Immature natural killer cell (primary cell): ENCODE measurements at regions not wholly inside any gene's neighbourhood (a gene's known extent, or its start where the extent isn't known, plus 50 kb on each side); places are given as distances from the start of the nearest gene placed in this dataset.

Experiments used
- DNase-seq, 3 donors: peaks; one replicate each; pipeline ENCODE4 v3.0.0; 2022; ENCODE audit warnings: mixed read lengths in 1 of 3
- H3K27ac Mint-ChIP-seq, 6 donors: one replicate each; pipeline ENCODE4 v1.8.0; 2020; ENCODE audit warnings: mixed read lengths in 6 of 6, mild to moderate bottlenecking in 5 of 6, inconsistent platforms in 4 of 6, moderate library complexity in 3 of 6
- H3K27me3 Mint-ChIP-seq, 3 donors: one replicate each; pipeline ENCODE4 v1.8.0; 2020 to 2021; ENCODE audit warnings: low read depth in 3 of 3, mild to moderate bottlenecking in 3 of 3, mixed read lengths in 3 of 3, moderate library complexity in 3 of 3, inconsistent platforms in 1 of 3
- H3K36me3 Mint-ChIP-seq, 3 donors: one replicate each; pipeline ENCODE4 v1.8.0; 2020; ENCODE audit warnings: mixed read lengths in 3 of 3, inconsistent platforms in 2 of 3, mild to moderate bottlenecking in 2 of 3
- H3K4me1 Mint-ChIP-seq, 2 donors: one replicate each; pipeline ENCODE4 v1.8.0; 2020; ENCODE audit warnings: inconsistent platforms in 2 of 2, mild to moderate bottlenecking in 2 of 2, mixed read lengths in 2 of 2, moderate library complexity in 1 of 2
- H3K4me3 Mint-ChIP-seq, 5 donors: one replicate each; pipeline ENCODE4 v1.8.0; 2020; ENCODE audit warnings: mild to moderate bottlenecking in 5 of 5, mixed read lengths in 5 of 5, inconsistent platforms in 3 of 5, moderate library complexity in 3 of 5
- H3K9me3 Mint-ChIP-seq, 6 donors: one replicate each; pipeline ENCODE4 v1.8.0; 2020; ENCODE audit warnings: mild to moderate bottlenecking in 6 of 6, mixed read lengths in 6 of 6, inconsistent platforms in 4 of 6, moderate library complexity in 3 of 6

DNA sequence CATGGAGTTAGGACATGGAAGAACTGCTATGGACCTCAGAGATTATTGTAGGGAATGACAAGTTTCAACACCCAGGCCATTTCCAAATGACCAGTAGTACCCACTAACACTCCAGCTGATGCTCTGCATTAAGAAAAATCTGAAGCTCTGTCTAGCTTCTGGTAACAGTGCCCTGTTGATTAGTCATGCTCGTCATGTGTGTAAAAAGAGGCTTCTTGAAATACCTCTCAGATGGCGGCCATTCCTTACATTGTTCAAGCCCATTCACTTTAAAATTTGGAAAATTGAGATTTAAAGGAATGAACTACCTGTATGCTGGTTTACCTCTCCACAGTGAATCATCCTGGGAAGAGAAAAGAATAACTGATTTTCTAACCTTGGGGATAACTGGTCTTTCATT, 527.9 kb upstream of the ARGLU1 start:
- no peaks in the 10 kb centered on the region for H3K4me1 Mint-ChIP-seq
- peaks cover 0 to 12% (median 5%) of the 10 kb centered on the region in 6 donors for H3K9me3 Mint-ChIP-seq
- no peak overlapping the region for H3K4me3 Mint-ChIP-seq
- DNase-seq, result no peak
- H3K27ac Mint-ChIP-seq, result no peak overlapping the region
- no peaks in the 10 kb centered on the region for H3K27me3 Mint-ChIP-seq
- no peaks in the 10 kb centered on the region for H3K36me3 Mint-ChIP-seq

DNA sequence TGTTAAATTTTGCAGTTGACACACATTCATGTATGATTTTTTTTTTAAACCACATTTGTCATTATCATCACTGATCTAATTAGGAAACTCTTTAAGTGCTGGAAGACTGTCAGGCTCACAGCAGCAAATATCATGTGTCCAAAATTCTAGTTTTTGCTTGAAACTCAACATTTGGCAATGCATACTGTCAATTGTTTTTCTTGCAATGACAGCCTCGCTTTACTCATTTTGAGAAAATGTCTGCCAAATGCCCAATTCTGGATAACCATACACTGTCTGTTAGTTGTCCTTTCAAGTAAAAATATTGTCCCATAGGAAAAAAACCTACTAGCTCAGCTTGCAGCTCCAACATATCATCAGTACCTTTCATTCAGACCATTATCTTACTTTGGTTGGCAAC, 523.9 kb upstream of the ARGLU1 start:
- H3K27ac Mint-ChIP-seq, result no peak overlapping the region
- H3K27me3 Mint-ChIP-seq, result no peaks in the 10 kb centered on the region
- peaks cover 0 to 6% (median under 1%) of the 10 kb centered on the region in 6 donors for H3K9me3 Mint-ChIP-seq
- H3K4me3 Mint-ChIP-seq, result no peak overlapping the region
- no peaks in the 10 kb centered on the region for H3K4me1 Mint-ChIP-seq
- H3K36me3 Mint-ChIP-seq, result no peaks in the 10 kb centered on the region
- DNase-seq, result no peak

DNA sequence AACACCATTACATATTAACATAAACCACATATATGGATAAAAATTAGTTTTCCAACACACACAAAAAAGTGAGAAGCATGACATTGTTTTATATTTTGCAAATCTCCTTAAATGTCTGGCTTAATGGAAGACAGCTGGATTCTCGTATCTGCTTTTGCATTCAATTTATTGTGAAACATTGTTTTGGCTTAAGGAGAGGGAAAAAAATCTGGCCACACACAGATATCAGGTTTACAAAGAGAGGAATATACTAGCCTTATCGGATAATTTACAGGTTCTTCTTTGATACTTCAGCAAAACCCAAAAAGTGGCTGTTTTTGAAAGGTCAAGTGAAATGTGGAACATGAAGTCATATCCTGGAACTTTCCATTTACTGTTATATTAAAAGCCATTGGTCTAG, 523.5 kb upstream of the ARGLU1 start:
- no peaks in the 10 kb centered on the region for H3K27me3 Mint-ChIP-seq
- no peak overlapping the region for H3K4me3 Mint-ChIP-seq
- DNase-seq, result no peak
- H3K9me3 Mint-ChIP-seq, result peaks cover 0 to 6% (median under 1%) of the 10 kb centered on the region in 6 donors
- no peaks in the 10 kb centered on the region for H3K4me1 Mint-ChIP-seq
- H3K36me3 Mint-ChIP-seq, result no peaks in the 10 kb centered on the region
- H3K27ac Mint-ChIP-seq, result no peak overlapping the region

DNA sequence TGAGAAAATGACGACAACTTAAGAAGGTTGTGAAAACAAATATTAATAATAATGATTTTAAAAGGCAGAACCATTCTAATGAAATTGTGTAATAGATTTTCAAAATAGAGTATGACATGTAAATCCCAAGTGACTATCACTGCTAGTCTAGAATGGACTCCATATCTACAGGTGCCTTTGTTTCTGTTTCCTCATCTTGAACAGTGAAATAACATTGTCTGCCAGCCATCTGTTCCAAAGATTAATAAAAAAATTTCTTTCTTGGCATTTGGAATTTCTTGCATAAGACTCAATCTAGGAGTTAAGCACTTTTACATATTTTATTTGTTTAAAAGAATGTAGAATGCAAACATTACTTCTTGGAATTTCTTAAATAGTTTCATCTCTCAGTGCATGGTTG, 520.1 kb upstream of the ARGLU1 start:
- Mint-ChIP-seq H3K4me3 (no peak overlapping the region), H3K4me1 (no peaks in the 10 kb centered on the region), H3K27me3 (no peaks in the 10 kb centered on the region), H3K27ac (no peak overlapping the region), H3K36me3 (no peaks in the 10 kb centered on the region), H3K9me3 (peaks cover 0 to 13% (median 5%) of the 10 kb centered on the region in 6 donors)
- DNase-seq, result no peak

DNA sequence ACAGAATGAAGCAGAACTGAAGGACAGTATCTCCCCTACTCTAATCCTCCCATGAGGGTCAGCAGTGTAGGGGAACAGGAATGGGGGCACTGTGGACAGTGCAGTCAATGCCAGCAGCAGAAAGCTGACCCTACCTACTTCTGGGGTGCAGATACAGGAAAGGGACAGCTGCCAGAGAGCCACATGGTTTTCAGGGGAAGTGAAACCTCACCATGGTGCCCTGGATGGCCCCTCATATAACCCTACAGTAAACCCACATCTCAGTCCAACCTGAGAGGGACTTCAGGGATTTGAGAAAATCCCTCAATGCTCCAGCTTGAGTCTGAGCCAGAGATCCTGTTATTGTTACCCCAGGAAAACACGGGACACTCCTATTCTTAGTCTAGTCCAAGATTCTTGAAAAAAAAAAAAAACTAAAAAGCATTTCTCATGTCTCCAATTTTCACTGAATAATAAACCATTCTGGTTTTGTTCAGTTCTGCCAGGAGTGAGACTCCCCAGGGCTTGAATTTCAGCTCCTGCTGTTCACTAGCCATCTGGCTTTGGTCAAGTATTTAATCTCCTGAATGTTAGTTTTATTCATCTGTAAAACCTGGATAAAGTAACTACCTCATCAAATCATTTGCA, 511.6 kb upstream of the ARGLU1 start:
- Mint-ChIP-seq H3K4me3 (no peak overlapping the region), H3K36me3 (no peaks in the 10 kb centered on the region), H3K27me3 (peaks cover 0 to 11% (median 0%) of the 10 kb centered on the region in 3 donors), H3K4me1 (no peaks in the 10 kb centered on the region), H3K27ac (no peak overlapping the region), H3K9me3 (peaks cover 3 to 46% (median 18%) of the 10 kb centered on the region in 6 donors)
- no peak for DNase-seq

DNA sequence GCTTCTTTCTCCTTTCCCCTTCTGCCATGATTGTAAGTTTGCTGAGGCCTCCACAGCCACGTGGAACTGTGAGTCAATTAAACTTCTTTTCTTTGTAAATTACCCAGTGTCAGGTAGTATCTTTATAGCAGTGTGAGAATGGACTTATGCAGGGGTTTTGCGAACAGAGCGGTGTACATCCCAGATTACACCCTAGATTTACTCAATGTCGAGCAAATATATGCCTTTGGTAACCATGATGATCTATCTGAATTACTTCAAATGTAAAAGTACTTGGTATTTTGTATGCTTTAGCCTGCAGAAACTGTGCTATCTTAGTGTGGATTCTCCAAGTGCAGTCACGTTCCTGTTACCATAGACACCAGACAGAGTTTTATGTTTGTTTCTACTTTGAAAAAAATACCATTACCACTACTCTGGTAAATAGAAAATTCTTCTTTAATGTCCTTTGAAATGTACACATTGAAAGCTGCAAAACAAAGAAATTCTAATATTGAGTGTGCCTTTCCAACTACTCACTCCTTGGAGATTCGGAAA, 510.4 kb upstream of the ARGLU1 start:
- Mint-ChIP-seq H3K36me3 (no peaks in the 10 kb centered on the region), H3K4me3 (no peak overlapping the region), H3K9me3 (peaks cover 3 to 56% (median 21%) of the 10 kb centered on the region in 6 donors), H3K4me1 (no peaks in the 10 kb centered on the region), H3K27ac (no peak overlapping the region), H3K27me3 (peaks cover 0 to 11% (median 0%) of the 10 kb centered on the region in 3 donors)
- no peak for DNase-seq

DNA sequence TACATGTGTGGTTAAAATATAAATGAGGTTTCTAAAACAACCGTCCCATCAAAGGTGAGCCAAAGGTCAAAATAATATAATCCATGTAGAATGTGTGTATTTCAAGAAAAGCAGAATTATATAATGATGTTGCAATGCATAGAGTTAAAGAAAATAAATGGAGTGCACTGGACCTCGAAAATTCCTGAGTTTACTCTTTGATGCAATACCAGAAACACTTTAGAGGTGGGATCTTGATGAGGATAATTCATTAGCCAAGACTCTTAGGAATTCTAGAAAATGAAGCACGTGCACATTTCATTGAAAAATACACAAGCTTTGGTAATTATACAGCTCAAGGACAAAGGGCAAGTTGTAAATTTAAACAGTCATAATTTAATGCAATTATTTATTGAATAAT, 508.9 kb upstream of the ARGLU1 start:
- H3K9me3 Mint-ChIP-seq, result peaks cover 3 to 68% (median 22%) of the 10 kb centered on the region in 6 donors
- no peaks in the 10 kb centered on the region for H3K36me3 Mint-ChIP-seq
- no peak overlapping the region for H3K27ac Mint-ChIP-seq
- no peak overlapping the region for H3K4me3 Mint-ChIP-seq
- no peak for DNase-seq
- peaks cover 0 to 11% (median 0%) of the 10 kb centered on the region in 3 donors for H3K27me3 Mint-ChIP-seq
- H3K4me1 Mint-ChIP-seq, result no peaks in the 10 kb centered on the region

DNA sequence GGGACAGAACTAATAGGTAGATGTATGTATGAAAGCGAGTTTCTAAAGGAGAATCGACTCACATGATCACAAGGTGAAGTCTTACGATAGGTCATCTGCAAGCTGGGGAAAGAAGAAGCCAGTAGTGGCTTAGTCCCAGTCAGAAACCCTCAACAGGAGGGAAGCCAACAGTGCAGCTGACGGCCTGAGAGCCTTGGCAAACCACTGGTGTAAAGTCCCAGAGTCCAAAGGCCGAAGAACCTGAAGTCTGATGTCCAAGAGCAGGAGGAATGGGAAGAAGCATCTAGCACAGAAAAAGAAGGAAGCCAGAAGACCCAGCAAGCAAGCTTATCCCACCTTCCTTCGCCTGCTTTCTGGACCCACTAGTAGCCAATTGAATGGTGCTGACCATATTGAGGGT, 507.6 kb upstream of the ARGLU1 start:
- H3K36me3 Mint-ChIP-seq, result no peaks in the 10 kb centered on the region
- no peak for DNase-seq
- peaks cover 0 to 11% (median 2%) of the 10 kb centered on the region in 3 donors for H3K27me3 Mint-ChIP-seq
- no peaks in the 10 kb centered on the region for H3K4me1 Mint-ChIP-seq
- H3K27ac Mint-ChIP-seq, result no peak overlapping the region
- H3K4me3 Mint-ChIP-seq, result no peak overlapping the region
- peaks cover 4 to 68% (median 24%) of the 10 kb centered on the region in 6 donors for H3K9me3 Mint-ChIP-seq

DNA sequence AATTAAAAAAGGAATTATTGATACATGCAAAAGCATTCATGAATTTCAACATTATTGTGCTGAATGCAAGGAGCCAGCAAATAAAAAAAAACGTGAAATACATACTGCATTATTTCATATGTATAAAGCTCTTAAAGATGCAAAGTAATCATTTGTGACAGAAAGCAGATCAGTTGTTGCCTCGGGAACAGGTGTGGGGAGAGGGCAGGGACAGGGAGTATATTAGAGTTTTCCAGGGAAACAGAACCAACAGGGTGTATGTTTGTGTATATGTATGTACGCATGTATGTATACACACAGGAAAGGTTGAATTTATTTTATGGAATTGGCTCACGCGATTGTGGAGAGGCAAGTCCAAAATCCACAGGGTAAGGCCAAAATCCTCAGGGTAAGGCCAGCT, 502.9 kb upstream of the ARGLU1 start:
- Mint-ChIP-seq H3K36me3 (no peaks in the 10 kb centered on the region), H3K4me3 (no peak overlapping the region), H3K27ac (no peak overlapping the region), H3K9me3 (peaks cover 4 to 55% (median 16%) of the 10 kb centered on the region in 6 donors), H3K27me3 (peaks cover 0 to 7% (median 2%) of the 10 kb centered on the region in 3 donors), H3K4me1 (no peaks in the 10 kb centered on the region)
- DNase-seq, result no peak

DNA sequence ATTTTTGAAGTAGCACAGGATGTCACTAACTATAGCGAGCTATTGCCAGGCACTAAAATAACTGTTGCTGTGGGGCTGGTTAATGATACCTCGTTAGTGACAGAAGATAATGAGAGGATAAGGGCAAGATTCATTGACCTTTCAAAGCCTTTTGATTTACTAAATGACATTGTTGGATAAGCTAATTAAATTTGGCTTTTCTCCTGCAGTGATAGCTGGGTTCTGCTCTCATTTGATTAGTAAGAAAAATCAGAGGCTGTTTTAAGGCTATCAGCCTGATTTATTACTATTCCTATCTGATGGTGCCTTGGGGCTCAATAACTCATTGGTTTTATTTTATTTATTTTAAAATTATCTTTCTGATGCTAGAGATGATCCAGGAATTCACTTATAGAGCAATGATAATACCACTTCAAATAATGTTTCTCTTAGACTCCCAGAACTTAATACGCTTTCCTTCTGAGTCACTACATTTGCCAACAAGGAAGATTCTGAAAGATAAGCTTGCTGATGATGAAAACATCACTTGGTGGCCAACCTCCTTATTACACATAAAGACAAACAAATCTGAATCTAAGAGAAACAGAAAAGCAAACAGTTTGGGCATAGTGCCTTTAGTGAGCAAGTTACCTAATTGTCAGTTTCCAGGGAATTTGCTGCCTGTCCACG, 501.3 kb upstream of the ARGLU1 start:
- Mint-ChIP-seq H3K27me3 (peaks cover 0 to 2% (median 0%) of the 10 kb centered on the region in 3 donors), H3K27ac (no peak overlapping the region), H3K9me3 (peaks cover 2 to 55% (median 8%) of the 10 kb centered on the region in 6 donors), H3K36me3 (no peaks in the 10 kb centered on the region), H3K4me3 (no peak overlapping the region), H3K4me1 (no peaks in the 10 kb centered on the region)
- no peak for DNase-seq

DNA sequence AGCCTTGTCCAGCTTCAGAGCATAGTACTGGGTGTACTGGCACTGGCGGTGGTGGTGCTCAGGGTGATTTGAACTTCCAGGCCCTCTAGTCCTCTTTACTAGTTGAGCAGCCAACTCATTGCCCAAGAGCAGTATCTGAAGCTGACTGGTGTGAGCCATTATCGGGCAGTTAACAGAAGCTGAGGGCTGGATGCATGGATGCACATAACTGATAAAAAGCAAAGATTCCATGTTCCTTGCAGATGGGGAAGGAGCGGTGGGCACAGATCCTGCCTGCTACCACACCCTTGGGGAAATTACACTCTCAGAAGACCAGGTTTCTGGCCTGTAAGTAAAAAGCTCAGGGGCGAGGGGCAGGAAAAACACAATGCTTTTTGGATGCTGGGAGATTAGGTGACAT, 499.4 kb upstream of the ARGLU1 start:
- Mint-ChIP-seq H3K9me3 (peaks cover 2 to 43% (median 12%) of the 10 kb centered on the region in 6 donors), H3K4me1 (no peaks in the 10 kb centered on the region), H3K36me3 (no peaks in the 10 kb centered on the region), H3K27me3 (peaks cover 0 to 2% (median 1%) of the 10 kb centered on the region in 3 donors), H3K27ac (no peak overlapping the region), H3K4me3 (no peak overlapping the region)
- no peak for DNase-seq

DNA sequence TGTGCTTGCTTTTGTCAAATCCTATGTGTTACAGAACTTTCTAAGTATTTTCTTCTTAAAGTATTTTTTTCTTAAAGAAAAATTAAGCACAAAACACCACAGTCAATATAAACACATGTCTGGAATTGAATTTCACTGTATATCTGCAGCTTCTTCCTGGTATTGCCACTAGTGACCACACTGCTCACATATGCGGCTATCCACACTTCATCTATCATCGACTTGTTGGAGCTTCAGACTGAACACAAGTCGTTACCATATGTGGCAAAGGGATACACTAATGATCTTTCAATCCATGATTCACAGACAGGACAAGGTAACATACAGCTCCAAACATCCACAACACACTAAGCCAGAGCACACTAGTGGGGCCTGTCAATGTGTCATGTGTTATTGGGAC, 498.4 kb upstream of the ARGLU1 start:
- H3K27ac Mint-ChIP-seq, result peak overlapping the region in 1 of 6 donors; percentile 28
- no peak for DNase-seq
- no peak overlapping the region for H3K4me3 Mint-ChIP-seq
- peaks cover 0 to 2% (median 1%) of the 10 kb centered on the region in 3 donors for H3K27me3 Mint-ChIP-seq
- peaks cover 2 to 39% (median 12%) of the 10 kb centered on the region in 6 donors for H3K9me3 Mint-ChIP-seq
- H3K4me1 Mint-ChIP-seq, result no peaks in the 10 kb centered on the region
- no peaks in the 10 kb centered on the region for H3K36me3 Mint-ChIP-seq

DNA sequence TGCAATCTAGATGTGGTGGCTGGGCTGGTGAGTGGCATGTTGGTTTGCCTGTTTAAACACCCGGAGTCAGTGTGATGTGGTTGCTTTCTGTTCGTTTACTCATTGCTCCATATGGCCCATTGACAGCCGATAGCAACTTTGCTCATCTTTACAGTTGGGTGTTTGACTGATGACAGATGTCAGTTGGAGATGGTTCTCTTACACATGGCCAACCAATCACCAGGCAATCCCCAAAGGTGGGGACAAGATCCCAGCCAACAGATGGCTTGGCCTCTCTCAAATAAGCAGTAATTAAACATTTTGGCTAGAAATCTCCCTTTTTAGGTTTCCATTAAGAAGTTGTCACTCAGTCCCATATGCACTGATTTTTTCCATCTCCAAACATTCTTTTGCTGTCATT, 497.1 kb upstream of the ARGLU1 start:
- Mint-ChIP-seq H3K36me3 (no peaks in the 10 kb centered on the region), H3K4me3 (no peak overlapping the region), H3K27ac (no peak overlapping the region), H3K4me1 (no peaks in the 10 kb centered on the region), H3K27me3 (peaks cover 0 to 1% (median 0%) of the 10 kb centered on the region in 3 donors), H3K9me3 (peaks cover 3 to 42% (median 11%) of the 10 kb centered on the region in 6 donors)
- DNase-seq, result no peak

DNA sequence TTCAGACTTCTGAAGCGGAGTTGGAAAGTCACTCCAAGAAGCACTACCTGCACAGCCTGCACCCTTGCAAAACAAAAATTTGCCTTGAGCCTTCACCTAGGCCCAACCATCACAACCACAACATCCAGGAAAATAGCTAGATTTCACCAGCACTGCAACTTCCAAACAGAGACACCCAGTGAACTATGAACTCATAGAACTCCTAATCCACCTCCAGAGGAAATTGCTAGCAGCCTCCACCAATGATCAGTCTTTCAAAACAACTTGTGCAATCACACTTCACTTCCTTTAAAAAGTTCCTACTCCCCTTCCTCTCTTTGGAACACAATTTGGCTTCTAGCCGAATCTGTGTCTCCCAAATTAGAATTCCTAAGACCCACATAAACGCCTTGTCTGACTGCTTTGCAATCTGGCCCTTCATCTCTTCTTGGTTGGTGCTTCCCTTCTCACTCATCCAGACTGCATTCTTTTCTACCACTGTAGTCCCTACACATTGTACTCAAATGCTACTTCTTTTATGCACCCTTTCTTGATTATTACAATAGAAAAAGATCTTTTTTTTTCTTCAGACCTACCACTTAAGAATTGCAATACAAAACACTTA, 489.2 kb upstream of the ARGLU1 start:
- H3K9me3 Mint-ChIP-seq, result peaks cover 5 to 34% (median 19%) of the 10 kb centered on the region in 6 donors
- H3K27ac Mint-ChIP-seq, result no peak overlapping the region
- DNase-seq, result no peak
- H3K4me1 Mint-ChIP-seq, result no peaks in the 10 kb centered on the region
- no peaks in the 10 kb centered on the region for H3K27me3 Mint-ChIP-seq
- H3K36me3 Mint-ChIP-seq, result no peaks in the 10 kb centered on the region
- H3K4me3 Mint-ChIP-seq, result no peak overlapping the region
